ENCODE measurements at regions not wholly inside any gene's neighbourhood (a gene's known extent, or its start where the extent isn't known, plus 50 kb on each side); places are given as distances from the start of the nearest gene placed in this dataset.

GRCh38 chr7:42702647-42703046, 209.2 kb downstream of the C7orf25 start (continued):
- TF ChIP-seq CHD7 (IDR thresholded peaks at IDR 0.05; ENCODE audit: insufficient replicate concordance, low read length) (no peak), CREB1 (IDR thresholded peaks at IDR 0.05) (no peak), BACH1 (IDR thresholded peaks at IDR 0.05; ENCODE audit: low read length) (no peak), ZNF274 (IDR thresholded peaks at IDR 0.05; ENCODE audit: borderline replicate concordance, extremely low read depth, low read length) (no peak)

All from H1 (cell line).